ENCODE measurements at regions not wholly inside any gene's neighbourhood (a gene's known extent, or its start where the extent isn't known, plus 50 kb on each side); places are given as distances from the start of the nearest gene placed in this dataset.

DNA sequence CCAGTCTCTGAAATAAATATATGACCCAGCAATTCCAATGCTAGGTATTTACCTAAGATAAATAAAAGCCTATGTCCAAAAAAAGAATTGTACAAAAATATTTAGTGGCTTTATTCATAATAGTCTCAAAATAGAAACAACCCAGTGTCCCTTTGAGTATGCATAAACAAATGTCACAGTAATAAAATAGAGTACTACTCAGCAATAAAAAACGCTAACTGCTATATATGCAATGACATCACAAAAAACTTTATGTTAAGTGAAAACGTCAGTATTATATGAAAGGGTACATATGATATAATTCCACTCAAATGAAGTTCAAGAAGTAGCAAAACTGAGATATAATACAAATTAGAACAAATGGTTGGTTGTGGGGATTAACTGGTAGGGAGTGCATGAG is 286.5 kb upstream of the MAN1A1 start:
- H3K4me1 ChIP-seq (ENCODE audit: insufficient read depth, low read length, poor library complexity, severe bottlenecking): peaks cover 7% of the 10 kb centered on the region
- H3K9me2 ChIP-seq (ENCODE audit: insufficient read depth, low read length): no peaks in the 10 kb centered on the region
- no peak overlapping the region for H3K27ac ChIP-seq (ENCODE audit: low read depth, low read length, poor library complexity, severe bottlenecking)
- no peaks in the 10 kb centered on the region for H4K20me1 ChIP-seq (ENCODE audit: insufficient read depth, low read length)
- DNase-seq (ENCODE audit: low spot score): no peak
- CTCF ChIA-PET (ENCODE audit: unreplicated experiment): no interaction called here
- 0 out of 2 replicates have a peak overlapping the region, but pooled peaks have one; percentile 4 for H2AFZ ChIP-seq (ENCODE audit: low read length)
- BruUV-seq (replicated peaks): no TSS peak
- H3K4me3 ChIP-seq (ENCODE audit: low read depth, low read length, poor library complexity, severe bottlenecking): no peak overlapping the region
- H3K9me3 ChIP-seq (ENCODE audit: low read length): peaks cover 5% of the 10 kb centered on the region; the same call in 1 of the 2 replicates
- no peaks in the 10 kb centered on the region for H3K79me2 ChIP-seq (ENCODE audit: insufficient read depth, low read depth, low read length)
- H3K36me3 ChIP-seq (ENCODE audit: insufficient read depth, low read length): no peaks in the 10 kb centered on the region
- intact Hi-C loops (cut with micrococcal nuclease; ENCODE audit: unreplicated experiment): no loop called here
- TF ChIP-seq, protein P1, sequence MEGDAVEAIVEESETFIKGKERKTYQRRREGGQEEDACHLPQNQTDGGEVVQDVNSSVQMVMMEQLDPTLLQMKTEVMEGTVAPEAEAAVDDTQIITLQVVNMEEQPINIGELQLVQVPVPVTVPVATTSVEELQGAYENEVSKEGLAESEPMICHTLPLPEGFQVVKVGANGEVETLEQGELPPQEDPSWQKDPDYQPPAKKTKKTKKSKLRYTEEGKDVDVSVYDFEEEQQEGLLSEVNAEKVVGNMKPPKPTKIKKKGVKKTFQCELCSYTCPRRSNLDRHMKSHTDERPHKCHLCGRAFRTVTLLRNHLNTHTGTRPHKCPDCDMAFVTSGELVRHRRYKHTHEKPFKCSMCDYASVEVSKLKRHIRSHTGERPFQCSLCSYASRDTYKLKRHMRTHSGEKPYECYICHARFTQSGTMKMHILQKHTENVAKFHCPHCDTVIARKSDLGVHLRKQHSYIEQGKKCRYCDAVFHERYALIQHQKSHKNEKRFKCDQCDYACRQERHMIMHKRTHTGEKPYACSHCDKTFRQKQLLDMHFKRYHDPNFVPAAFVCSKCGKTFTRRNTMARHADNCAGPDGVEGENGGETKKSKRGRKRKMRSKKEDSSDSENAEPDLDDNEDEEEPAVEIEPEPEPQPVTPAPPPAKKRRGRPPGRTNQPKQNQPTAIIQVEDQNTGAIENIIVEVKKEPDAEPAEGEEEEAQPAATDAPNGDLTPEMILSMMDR (conservative IDR thresholded peaks at IDR 0.05; ENCODE audit: low read length): no peak
- TF ChIP-seq EZH2phosphoT487 (IDR thresholded peaks at IDR 0.05; ENCODE audit: borderline replicate concordance, low read depth, low read length): no peak
- no peak overlapping the region for H3K4me2 ChIP-seq (ENCODE audit: low read length)
- POLR2A ChIA-PET: interaction anchor here (0.6 kb wide), 1 partner anchor 37 kb away, joined by 3 read pairs; no protein-coding TSS in a partner anchor

DNA sequence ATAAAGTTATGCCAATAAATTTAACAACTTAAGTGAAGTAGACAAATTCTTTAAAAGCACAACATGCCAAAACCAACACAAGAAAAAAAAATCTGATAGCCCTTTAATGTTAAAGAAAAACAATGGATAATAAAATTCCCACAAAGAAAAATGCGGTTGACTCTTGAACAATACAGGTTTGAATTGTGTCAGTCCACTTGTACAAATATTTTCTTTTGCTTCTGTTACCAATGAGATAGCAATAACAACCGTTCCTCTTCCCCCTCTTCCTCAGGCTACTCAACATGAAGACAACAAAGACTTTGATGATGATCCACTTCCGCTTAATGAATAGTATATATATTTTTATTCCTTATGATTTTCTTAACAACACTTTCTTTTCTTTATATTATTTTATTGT is 283.9 kb upstream of the MAN1A1 start:
- DNase-seq (ENCODE audit: low spot score): no peak
- H3K36me3 ChIP-seq (ENCODE audit: insufficient read depth, low read length): no peaks in the 10 kb centered on the region
- intact Hi-C loops (cut with micrococcal nuclease; ENCODE audit: unreplicated experiment): no loop called here
- peaks cover 5% of the 10 kb centered on the region; the same call in 1 of the 2 replicates for H3K9me3 ChIP-seq (ENCODE audit: low read length)
- CTCF ChIA-PET (ENCODE audit: unreplicated experiment): no interaction called here
- no peaks in the 10 kb centered on the region for H3K9me2 ChIP-seq (ENCODE audit: insufficient read depth, low read length)
- POLR2A ChIA-PET: interaction anchor here (1.7 kb wide), 1 partner anchor 9 kb away, joined by 4 read pairs; no protein-coding TSS in a partner anchor
- H3K27ac ChIP-seq (ENCODE audit: low read depth, low read length, poor library complexity, severe bottlenecking): no peak overlapping the region
- H4K20me1 ChIP-seq (ENCODE audit: insufficient read depth, low read length): no peaks in the 10 kb centered on the region
- no peak overlapping the region for H2AFZ ChIP-seq (ENCODE audit: low read length)
- H3K4me3 ChIP-seq (ENCODE audit: low read depth, low read length, poor library complexity, severe bottlenecking): no peak overlapping the region
- no peak for TF ChIP-seq EZH2phosphoT487 (IDR thresholded peaks at IDR 0.05; ENCODE audit: borderline replicate concordance, low read depth, low read length)
- TF ChIP-seq, protein P1 (conservative IDR thresholded peaks at IDR 0.05; ENCODE audit: low read length): no peak
- no peak overlapping the region for H3K4me2 ChIP-seq (ENCODE audit: low read length)
- no peaks in the 10 kb centered on the region for H3K79me2 ChIP-seq (ENCODE audit: insufficient read depth, low read depth, low read length)
- peaks cover 7% of the 10 kb centered on the region for H3K4me1 ChIP-seq (ENCODE audit: insufficient read depth, low read length, poor library complexity, severe bottlenecking)
- no TSS peak for BruUV-seq (replicated peaks)

DNA sequence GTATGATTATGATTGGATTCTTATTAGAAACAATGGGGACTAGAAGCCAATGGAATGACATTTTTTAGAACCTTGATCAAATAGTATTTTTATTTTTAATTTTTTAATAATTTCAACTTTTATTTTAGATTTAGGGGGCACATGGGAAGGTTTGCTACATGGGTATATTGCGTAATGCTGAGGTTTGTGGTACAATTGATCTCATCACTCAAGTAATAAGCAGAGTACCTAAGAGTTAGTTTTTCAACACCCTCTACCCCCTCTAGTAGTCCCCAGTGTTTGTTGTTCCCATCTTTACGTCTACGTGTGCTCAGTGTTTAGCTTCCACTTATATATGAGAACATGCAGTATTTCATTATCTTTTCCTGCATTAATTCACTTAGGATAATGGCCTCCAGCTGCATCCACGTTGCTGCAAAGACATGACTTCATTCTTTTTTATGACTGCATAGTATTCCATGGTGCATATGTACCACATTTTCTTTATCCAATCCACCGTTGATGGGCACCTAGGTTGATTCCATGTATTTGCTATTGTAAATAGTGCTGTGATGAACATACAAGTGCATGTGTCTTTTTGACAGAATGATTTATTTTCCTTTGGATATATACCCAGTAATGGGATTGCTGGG is 281.1 kb upstream of the MAN1A1 start:
- BruUV-seq (replicated peaks): no TSS peak
- Histone ChIP-seq H3K4me1 (ENCODE audit: insufficient read depth, low read length, poor library complexity, severe bottlenecking) (peaks cover 3% of the 10 kb centered on the region), H3K27ac (ENCODE audit: low read depth, low read length, poor library complexity, severe bottlenecking) (no peak overlapping the region), H3K79me2 (ENCODE audit: insufficient read depth, low read depth, low read length) (no peaks in the 10 kb centered on the region), H4K20me1 (ENCODE audit: insufficient read depth, low read length) (no peaks in the 10 kb centered on the region), H2AFZ (ENCODE audit: low read length) (no peak overlapping the region), H3K9me3 (ENCODE audit: low read length) (peaks cover 5% of the 10 kb centered on the region; the same call in 1 of the 2 replicates), H3K36me3 (ENCODE audit: insufficient read depth, low read length) (no peaks in the 10 kb centered on the region), H3K9me2 (ENCODE audit: insufficient read depth, low read length) (no peaks in the 10 kb centered on the region), H3K4me2 (ENCODE audit: low read length) (no peak overlapping the region), H3K4me3 (ENCODE audit: low read depth, low read length, poor library complexity, severe bottlenecking) (no peak overlapping the region)
- no peak for DNase-seq (ENCODE audit: low spot score)
- POLR2A ChIA-PET: interaction anchor here (1.0 kb wide), 1 partner anchor 16 kb away, joined by 3 read pairs; no protein-coding TSS in a partner anchor
- CTCF ChIA-PET (ENCODE audit: unreplicated experiment): no interaction called here
- intact Hi-C loops (cut with micrococcal nuclease; ENCODE audit: unreplicated experiment): no loop called here
- no peak for TF ChIP-seq EZH2phosphoT487 (IDR thresholded peaks at IDR 0.05; ENCODE audit: borderline replicate concordance, low read depth, low read length)
- TF ChIP-seq, protein P1 (conservative IDR thresholded peaks at IDR 0.05; ENCODE audit: low read length): no peak
